ENCODE measurements at regions not wholly inside any gene's neighbourhood (a gene's known extent, or its start where the extent isn't known, plus 50 kb on each side); places are given as distances from the start of the nearest gene placed in this dataset.

DNA sequence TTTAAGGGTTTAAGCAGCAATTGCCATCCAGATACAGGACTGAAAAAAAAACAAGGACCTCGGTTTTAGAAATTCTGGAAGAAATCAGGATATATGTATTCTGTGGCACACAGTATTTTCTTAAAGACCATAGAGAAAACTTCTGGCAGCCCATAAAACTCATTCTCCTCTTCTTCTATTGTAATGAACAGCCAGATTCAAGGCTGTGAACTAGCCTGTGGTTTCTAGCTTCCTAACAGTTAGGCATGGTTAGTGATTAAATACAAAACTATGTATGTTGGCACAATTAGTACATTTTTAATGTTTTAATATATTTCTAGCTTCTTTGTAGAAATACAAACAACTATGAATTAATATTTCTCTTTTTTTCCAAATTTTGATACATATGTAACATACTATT lies 555.7 kb downstream of the DSC3 start:
- TF ChIP-seq, protein P1, sequence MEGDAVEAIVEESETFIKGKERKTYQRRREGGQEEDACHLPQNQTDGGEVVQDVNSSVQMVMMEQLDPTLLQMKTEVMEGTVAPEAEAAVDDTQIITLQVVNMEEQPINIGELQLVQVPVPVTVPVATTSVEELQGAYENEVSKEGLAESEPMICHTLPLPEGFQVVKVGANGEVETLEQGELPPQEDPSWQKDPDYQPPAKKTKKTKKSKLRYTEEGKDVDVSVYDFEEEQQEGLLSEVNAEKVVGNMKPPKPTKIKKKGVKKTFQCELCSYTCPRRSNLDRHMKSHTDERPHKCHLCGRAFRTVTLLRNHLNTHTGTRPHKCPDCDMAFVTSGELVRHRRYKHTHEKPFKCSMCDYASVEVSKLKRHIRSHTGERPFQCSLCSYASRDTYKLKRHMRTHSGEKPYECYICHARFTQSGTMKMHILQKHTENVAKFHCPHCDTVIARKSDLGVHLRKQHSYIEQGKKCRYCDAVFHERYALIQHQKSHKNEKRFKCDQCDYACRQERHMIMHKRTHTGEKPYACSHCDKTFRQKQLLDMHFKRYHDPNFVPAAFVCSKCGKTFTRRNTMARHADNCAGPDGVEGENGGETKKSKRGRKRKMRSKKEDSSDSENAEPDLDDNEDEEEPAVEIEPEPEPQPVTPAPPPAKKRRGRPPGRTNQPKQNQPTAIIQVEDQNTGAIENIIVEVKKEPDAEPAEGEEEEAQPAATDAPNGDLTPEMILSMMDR (conservative IDR thresholded peaks at IDR 0.05), result no peak
- no peak for TF ChIP-seq ZFX (IDR thresholded peaks at IDR 0.05)
